ENCODE measurements at regions not wholly inside any gene's neighbourhood (a gene's known extent, or its start where the extent isn't known, plus 50 kb on each side); places are given as distances from the start of the nearest gene placed in this dataset.

DNA sequence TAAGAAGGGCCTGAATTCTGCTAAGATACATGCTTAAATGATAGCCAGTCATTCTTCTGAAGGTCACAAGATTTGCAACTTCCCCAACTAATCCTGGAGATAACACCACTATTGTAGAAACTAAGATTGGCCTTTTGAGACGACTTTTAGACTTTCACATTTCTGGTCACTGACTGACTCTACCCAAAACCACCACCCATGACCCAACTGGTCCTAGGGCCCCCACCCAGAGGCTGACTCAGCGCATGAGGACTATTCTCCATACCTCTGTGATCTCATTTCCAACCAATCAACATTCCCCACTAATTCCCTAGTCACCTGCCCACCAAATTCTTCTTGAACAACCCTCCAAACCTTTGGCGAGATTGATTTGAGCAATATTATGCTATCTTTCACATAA, 1299.0 kb downstream of the CDH11 start:
- TF ChIP-seq ZFX (IDR thresholded peaks at IDR 0.05): no peak
- TF ChIP-seq, protein P1, sequence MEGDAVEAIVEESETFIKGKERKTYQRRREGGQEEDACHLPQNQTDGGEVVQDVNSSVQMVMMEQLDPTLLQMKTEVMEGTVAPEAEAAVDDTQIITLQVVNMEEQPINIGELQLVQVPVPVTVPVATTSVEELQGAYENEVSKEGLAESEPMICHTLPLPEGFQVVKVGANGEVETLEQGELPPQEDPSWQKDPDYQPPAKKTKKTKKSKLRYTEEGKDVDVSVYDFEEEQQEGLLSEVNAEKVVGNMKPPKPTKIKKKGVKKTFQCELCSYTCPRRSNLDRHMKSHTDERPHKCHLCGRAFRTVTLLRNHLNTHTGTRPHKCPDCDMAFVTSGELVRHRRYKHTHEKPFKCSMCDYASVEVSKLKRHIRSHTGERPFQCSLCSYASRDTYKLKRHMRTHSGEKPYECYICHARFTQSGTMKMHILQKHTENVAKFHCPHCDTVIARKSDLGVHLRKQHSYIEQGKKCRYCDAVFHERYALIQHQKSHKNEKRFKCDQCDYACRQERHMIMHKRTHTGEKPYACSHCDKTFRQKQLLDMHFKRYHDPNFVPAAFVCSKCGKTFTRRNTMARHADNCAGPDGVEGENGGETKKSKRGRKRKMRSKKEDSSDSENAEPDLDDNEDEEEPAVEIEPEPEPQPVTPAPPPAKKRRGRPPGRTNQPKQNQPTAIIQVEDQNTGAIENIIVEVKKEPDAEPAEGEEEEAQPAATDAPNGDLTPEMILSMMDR (conservative IDR thresholded peaks at IDR 0.05): no peak
- H3K27ac ChIP-seq: no peak overlapping the region

- TF ChIP-seq ZFX (IDR thresholded peaks at IDR 0.05): no peak
- TF ChIP-seq, protein P1 (conservative IDR thresholded peaks at IDR 0.05): no peak
Measured at GRCh38 chr16:63816276-63816675, 1305.6 kb downstream of the CDH11 start.

DNA sequence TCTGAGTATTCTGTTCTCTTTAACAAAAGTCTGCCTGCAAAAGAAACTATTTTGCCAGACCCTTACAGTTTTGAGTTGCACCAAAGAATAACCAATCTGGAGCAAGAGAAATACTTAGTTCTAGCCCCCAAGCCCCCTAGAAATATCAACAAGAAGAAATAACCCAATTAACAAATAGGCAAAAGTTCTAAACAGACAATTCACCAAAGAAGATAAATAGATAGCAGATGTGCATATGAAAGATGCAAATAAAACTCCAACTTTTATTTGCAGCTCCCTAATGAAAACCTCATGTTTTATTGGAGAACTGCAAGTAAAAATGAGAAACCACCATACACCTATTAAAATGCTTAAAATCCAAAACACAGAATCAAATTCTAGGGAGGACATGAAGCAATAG, 1308.0 kb downstream of the CDH11 start:
- no peak for TF ChIP-seq ZFX (IDR thresholded peaks at IDR 0.05)
- TF ChIP-seq, protein P1 (conservative IDR thresholded peaks at IDR 0.05): no peak
- no peak overlapping the region for H3K27ac ChIP-seq

More at GRCh38 chr16:63816276-63816675, 1305.6 kb downstream of the CDH11 start:
- no peak overlapping the region for H3K27ac ChIP-seq

GRCh38 chr16:63808730-63809129, 1313.1 kb downstream of the CDH11 start:
- no peak overlapping the region for H3K27ac ChIP-seq
- TF ChIP-seq, protein P1 (conservative IDR thresholded peaks at IDR 0.05): no peak
- TF ChIP-seq ZFX (IDR thresholded peaks at IDR 0.05): no peak

DNA sequence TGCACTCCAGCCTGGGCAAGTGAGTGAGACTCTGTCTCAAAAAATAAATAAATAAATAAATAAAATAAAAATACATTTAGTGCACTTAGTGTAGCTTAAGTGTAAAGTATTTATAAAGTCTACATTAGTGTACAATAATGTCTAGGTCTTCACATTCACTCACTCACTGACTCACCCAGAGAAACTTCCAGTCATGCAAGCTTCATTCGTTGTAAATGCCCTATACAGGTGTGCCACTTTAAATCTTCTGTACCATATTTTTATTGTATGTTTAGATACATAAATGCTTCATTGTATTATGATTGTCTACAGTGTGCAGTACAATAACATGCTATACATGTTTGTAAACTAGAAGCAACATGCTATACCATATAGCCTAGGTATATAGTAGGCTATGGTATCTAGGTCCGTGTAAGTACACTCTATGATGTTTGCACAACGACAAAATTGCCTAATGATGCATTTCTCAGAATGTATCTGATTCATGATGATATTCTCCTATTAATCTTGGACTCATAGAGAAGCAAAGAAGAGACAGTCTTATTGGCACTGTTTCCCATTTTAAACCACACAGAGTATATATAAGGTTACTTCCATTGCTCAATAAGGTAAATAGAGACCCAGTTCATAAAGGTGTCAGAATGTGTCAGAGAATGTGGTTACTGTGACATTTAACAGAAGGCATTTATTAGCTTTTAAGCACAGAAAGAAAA, 1314.9 kb downstream of the CDH11 start:
- no peak overlapping the region for H3K27ac ChIP-seq
- no peak for TF ChIP-seq ZFX (IDR thresholded peaks at IDR 0.05)
- TF ChIP-seq, protein P1 (conservative IDR thresholded peaks at IDR 0.05): no peak

DNA sequence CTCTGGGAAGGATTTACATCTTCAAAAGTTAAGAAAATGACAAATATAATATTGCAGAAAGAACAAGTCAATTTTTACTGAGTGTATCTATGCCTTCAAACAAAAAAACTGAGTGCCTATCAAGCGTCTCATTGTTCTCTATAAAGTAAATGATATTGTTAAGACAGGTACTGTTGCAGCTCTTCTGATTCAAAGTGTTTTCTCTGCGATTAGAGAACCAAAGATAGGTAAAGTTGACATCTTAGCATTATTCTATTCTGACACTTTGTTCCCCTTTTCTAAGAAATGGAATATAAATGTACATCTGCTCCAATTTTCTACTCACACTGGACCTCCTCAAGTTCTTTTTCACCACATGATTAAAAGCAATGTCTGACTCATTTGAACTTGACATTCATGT, 1317.7 kb downstream of the CDH11 start:
- H3K27ac ChIP-seq: no peak overlapping the region
- TF ChIP-seq, protein P1 (conservative IDR thresholded peaks at IDR 0.05): no peak
- no peak for TF ChIP-seq ZFX (IDR thresholded peaks at IDR 0.05)

DNA sequence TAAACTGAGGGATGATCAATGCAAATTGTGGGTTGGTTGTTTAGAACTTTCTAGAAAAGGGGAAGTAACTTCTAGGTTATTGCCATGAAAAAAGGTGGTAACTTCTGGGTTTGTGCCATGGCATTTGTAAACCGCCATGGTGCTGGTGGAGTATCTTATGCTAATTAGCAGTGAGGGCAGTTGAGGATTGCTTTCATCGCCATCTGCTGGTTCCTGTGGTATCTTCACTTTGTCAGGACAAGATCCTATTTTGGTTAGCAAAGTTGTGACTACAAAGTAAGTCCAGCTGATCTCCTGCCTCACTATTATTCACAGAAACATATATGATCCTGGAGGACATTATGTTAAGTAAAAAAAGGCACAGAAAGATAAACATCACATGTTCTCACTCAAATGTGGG, 1332.3 kb downstream of the CDH11 start:
- no peak overlapping the region for H3K27ac ChIP-seq
- no peak for TF ChIP-seq ZFX (IDR thresholded peaks at IDR 0.05)
- TF ChIP-seq, protein P1 (conservative IDR thresholded peaks at IDR 0.05): peak; percentile 41

Measured in C4-2B (cell line).